ENCODE measurements at regions not wholly inside any gene's neighbourhood (a gene's known extent, or its start where the extent isn't known, plus 50 kb on each side); places are given as distances from the start of the nearest gene placed in this dataset.

- TF ChIP-seq, protein P1, sequence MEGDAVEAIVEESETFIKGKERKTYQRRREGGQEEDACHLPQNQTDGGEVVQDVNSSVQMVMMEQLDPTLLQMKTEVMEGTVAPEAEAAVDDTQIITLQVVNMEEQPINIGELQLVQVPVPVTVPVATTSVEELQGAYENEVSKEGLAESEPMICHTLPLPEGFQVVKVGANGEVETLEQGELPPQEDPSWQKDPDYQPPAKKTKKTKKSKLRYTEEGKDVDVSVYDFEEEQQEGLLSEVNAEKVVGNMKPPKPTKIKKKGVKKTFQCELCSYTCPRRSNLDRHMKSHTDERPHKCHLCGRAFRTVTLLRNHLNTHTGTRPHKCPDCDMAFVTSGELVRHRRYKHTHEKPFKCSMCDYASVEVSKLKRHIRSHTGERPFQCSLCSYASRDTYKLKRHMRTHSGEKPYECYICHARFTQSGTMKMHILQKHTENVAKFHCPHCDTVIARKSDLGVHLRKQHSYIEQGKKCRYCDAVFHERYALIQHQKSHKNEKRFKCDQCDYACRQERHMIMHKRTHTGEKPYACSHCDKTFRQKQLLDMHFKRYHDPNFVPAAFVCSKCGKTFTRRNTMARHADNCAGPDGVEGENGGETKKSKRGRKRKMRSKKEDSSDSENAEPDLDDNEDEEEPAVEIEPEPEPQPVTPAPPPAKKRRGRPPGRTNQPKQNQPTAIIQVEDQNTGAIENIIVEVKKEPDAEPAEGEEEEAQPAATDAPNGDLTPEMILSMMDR (IDR thresholded peaks at IDR 0.05), result no peak
- no peak for TF ChIP-seq POLR2A (IDR thresholded peaks at IDR 0.05)
Observed at GRCh38 chr10:84074521-84074920, 64.8 kb upstream of the GHITM start.
